ACC112 (cell line): ENCODE measurements at regions not wholly inside any gene's neighbourhood (a gene's known extent, or its start where the extent isn't known, plus 50 kb on each side); places are given as distances from the start of the nearest gene placed in this dataset.
"Not testable (repeated sequence)": the region's sequence is repeated elsewhere in the genome, so short reads cannot be mapped to it uniquely, and the experiment has no call there.

Source experiments
- H2AFZ ChIP-seq: fragments of 200-600 bp; sonication (generic); one replicate; pipeline ENCODE4 v1.6.0; 2017; ENCODE audit warnings: antibody characterized with exemption, low read length; ENCODE audit not compliant: unreplicated experiment
- H3K27ac ChIP-seq: fragments of 200-600 bp; sonication (generic); 2 replicates; pipeline ENCODE4 v1.5.1; 2014; ENCODE audit warnings: low read depth, mild to moderate bottlenecking, antibody characterized with exemption, low read length, moderate library complexity
- H3K27me3 ChIP-seq: fragments of 200-600 bp; sonication (generic); 2 replicates; pipeline ENCODE4 v1.6.1; 2014; ENCODE audit warnings: mild to moderate bottlenecking, antibody characterized with exemption, low read length, moderate library complexity, mixed read lengths; ENCODE audit not compliant: insufficient read depth
- H3K36me3 ChIP-seq: fragments of 200-600 bp; sonication (generic); 2 replicates; pipeline ENCODE4 v1.6.1; 2016; ENCODE audit warnings: mild to moderate bottlenecking, antibody characterized with exemption, low read length, moderate library complexity, mixed read lengths; ENCODE audit not compliant: insufficient read depth
- H3K4me1 ChIP-seq: fragments of 200-600 bp; sonication (generic); one replicate; pipeline ENCODE4 v1.6.1; 2016; ENCODE audit warnings: low read length, mixed read lengths; ENCODE audit not compliant: insufficient read depth, unreplicated experiment, control insufficient read depth
- H3K4me3 ChIP-seq: fragments of 200-600 bp; sonication (generic); 2 replicates; pipeline ENCODE4 v1.5.1; 2014; ENCODE audit warnings: mild to moderate bottlenecking, low read depth, low read length
- H3K79me2 ChIP-seq: fragments of 200-600 bp; sonication (generic); one replicate; pipeline ENCODE4 v1.6.0; 2016; ENCODE audit warnings: low read length; ENCODE audit not compliant: control insufficient read depth, unreplicated experiment, insufficient read depth

GRCh38 chr5:7170785-7171184 is 225.2 kb upstream of the ADCY2 start:
- not testable (repeated sequence) for H2AFZ ChIP-seq, H3K27ac ChIP-seq, H3K79me2 ChIP-seq, H3K4me1 ChIP-seq, H3K4me3 ChIP-seq, H3K36me3 ChIP-seq, H3K27me3 ChIP-seq

DNA sequence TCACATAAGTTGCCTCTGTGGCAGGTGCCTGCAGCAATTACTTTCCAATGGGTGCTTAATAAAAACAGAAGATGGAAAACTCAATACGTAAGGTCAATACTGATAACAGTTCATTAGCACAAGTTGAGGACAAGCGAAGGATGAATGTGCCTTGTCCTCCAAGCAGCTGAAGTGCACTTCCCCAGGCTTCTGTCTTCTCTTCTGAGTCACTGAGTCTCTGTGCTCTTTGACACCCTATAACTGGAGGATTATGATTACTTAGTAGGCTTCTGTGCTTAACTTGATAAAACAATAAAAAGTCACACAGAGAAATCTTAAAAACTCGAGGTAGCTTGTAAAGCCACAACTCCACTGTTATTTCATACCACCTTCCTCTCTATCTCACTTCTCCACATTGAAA is 216.6 kb upstream of the ADCY2 start:
- H3K27ac ChIP-seq = no peak overlapping the region
- H3K36me3 ChIP-seq = no peaks in the 10 kb centered on the region

GRCh38 chr5:7181841-7182240 is 214.1 kb upstream of the ADCY2 start:
- H3K27me3 ChIP-seq = no peaks in the 10 kb centered on the region

More for the DNA sequence above, 216.6 kb upstream of the ADCY2 start:
- Histone ChIP-seq H3K4me3 (no peak overlapping the region), H2AFZ (no peak overlapping the region), H3K4me1 (no peaks in the 10 kb centered on the region), H3K27me3 (no peaks in the 10 kb centered on the region), H3K79me2 (no peaks in the 10 kb centered on the region)

DNA sequence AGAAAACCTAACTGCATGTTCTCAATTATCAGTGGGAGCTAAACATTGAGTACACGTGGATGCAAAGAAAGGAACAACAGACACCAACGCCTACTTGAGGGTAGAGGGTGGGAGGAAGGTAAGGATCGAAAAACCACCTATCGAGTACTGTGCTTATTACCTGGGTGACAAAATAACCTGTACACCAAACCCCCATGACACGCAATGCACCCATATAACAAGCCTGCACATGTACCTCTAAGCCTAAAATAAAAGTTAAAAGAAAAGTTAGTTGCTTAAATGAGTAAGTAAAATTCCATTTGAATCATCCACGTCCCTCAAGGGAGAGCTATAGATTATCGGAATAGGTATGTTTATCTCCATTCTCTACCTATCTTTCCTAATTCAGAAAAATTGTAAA is 210.2 kb upstream of the ADCY2 start:
- H3K79me2 ChIP-seq = no peaks in the 10 kb centered on the region

More at GRCh38 chr5:7181841-7182240, 214.1 kb upstream of the ADCY2 start:
- Histone ChIP-seq H3K4me1 (no peaks in the 10 kb centered on the region), H3K27ac (no peak overlapping the region), H3K4me3 (no peak overlapping the region), H3K36me3 (no peaks in the 10 kb centered on the region), H2AFZ (no peak overlapping the region), H3K79me2 (no peaks in the 10 kb centered on the region)

GRCh38 chr5:7186818-7187217 is 209.1 kb upstream of the ADCY2 start:
- H3K27ac ChIP-seq = no peak overlapping the region
- H3K36me3 ChIP-seq = no peaks in the 10 kb centered on the region
- H3K4me1 ChIP-seq = no peaks in the 10 kb centered on the region
- no peak overlapping the region for H2AFZ ChIP-seq
- no peak overlapping the region for H3K4me3 ChIP-seq
- no peaks in the 10 kb centered on the region for H3K27me3 ChIP-seq
- H3K79me2 ChIP-seq = no peaks in the 10 kb centered on the region

More for the DNA sequence above, 210.2 kb upstream of the ADCY2 start:
- Histone ChIP-seq H3K4me3 (no peak overlapping the region), H3K36me3 (no peaks in the 10 kb centered on the region), H3K4me1 (no peaks in the 10 kb centered on the region), H2AFZ (no peak overlapping the region), H3K27me3 (no peaks in the 10 kb centered on the region), H3K27ac (no peak overlapping the region)

DNA sequence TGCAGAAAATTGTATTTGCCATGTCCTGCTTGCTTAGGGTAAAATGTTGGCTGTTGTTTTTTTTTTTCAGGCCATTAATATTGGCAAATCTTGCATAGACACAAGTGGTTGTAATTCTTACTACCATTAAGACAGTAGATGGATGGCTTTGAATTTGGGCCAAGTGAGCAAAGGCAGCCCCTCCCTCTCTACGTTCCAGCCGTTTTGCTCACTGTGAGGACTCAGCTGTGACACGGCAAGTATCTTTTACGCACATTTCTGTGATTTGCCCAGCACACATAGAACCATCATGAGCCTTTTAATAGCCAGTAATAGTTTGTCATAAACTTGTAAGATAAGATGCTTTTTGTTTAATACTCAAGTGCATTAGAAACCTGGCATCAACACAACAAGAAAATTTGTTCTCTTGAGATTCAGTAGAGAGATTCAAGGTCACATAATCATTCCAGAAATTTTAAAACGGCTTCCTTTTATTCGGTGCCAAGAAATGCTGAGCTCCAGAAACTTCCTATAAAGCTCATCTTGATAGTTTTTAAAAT is 205.2 kb upstream of the ADCY2 start:
- Histone ChIP-seq H3K79me2 (no peaks in the 10 kb centered on the region), H3K36me3 (no peaks in the 10 kb centered on the region), H3K27me3 (no peaks in the 10 kb centered on the region), H3K4me3 (no peak overlapping the region), H3K27ac (no peak overlapping the region), H3K4me1 (no peaks in the 10 kb centered on the region), H2AFZ (no peak overlapping the region)

DNA sequence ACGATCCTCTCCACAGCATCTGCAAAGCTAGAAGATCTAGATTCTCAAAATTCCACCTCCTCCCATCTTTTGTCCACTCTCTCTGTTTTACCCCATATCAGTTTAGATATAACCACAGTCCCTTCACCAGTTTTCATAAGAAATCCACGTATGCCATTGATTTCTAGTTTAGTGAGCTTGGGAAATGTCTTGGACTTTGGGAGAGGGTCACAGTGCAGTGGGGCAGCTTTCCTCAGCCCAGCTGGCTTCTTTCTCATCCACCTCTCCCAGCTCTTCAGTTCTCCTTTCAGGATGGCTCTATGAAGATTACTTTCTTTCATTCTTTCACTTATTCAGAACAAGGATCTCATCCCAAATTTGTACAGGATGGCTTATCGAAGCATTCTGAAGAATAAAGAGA is 203.9 kb upstream of the ADCY2 start:
- Histone ChIP-seq H2AFZ (no peak overlapping the region), H3K36me3 (no peaks in the 10 kb centered on the region), H3K79me2 (no peaks in the 10 kb centered on the region)

GRCh38 chr5:7202846-7203245 is 193.1 kb upstream of the ADCY2 start:
- Histone ChIP-seq H3K27ac (no peak overlapping the region), H3K4me1 (no peaks in the 10 kb centered on the region), H3K4me3 (no peak overlapping the region), H3K36me3 (no peaks in the 10 kb centered on the region), H3K79me2 (no peaks in the 10 kb centered on the region), H2AFZ (no peak overlapping the region), H3K27me3 (no peaks in the 10 kb centered on the region)

More for the DNA sequence above, 203.9 kb upstream of the ADCY2 start:
- Histone ChIP-seq H3K27ac (no peak overlapping the region), H3K4me1 (no peaks in the 10 kb centered on the region), H3K4me3 (no peak overlapping the region), H3K27me3 (no peaks in the 10 kb centered on the region)

DNA sequence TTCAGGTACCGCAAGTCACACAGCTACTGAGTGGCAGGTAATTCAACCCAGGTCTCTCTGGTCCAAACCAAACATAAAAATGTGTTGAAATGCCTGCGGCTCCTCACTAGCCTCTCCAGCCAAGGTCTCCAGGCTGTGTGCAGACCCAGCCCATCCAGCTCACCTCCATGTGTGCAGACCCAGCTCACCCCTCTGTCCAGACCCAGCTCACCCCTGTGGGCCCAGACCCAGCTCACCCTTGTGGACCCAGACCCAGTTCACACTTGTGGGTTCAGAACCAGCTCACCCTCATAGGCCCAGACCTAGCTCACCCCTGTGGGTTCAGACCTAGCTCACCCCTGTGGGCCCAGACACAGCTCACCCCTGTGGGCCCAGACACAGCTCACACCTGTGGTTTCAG is 188.0 kb upstream of the ADCY2 start:
- Histone ChIP-seq H3K4me3 (no peak overlapping the region), H2AFZ (no peak overlapping the region), H3K4me1 (no peaks in the 10 kb centered on the region), H3K79me2 (no peaks in the 10 kb centered on the region), H3K36me3 (no peaks in the 10 kb centered on the region), H3K27me3 (no peaks in the 10 kb centered on the region), H3K27ac (no peak overlapping the region)

- no peak overlapping the region for H3K27ac ChIP-seq
- H3K79me2 ChIP-seq = no peaks in the 10 kb centered on the region
- no peaks in the 10 kb centered on the region for H3K36me3 ChIP-seq
- no peaks in the 10 kb centered on the region for H3K4me1 ChIP-seq
- H3K27me3 ChIP-seq = no peaks in the 10 kb centered on the region
- H3K4me3 ChIP-seq = no peak overlapping the region
- H2AFZ ChIP-seq = no peak overlapping the region
Measured at GRCh38 chr5:7208938-7209337, 187.0 kb upstream of the ADCY2 start.

- Histone ChIP-seq H3K4me3 (no peak overlapping the region), H3K36me3 (no peaks in the 10 kb centered on the region), H2AFZ (no peak overlapping the region), H3K4me1 (no peaks in the 10 kb centered on the region), H3K79me2 (no peaks in the 10 kb centered on the region), H3K27me3 (no peaks in the 10 kb centered on the region), H3K27ac (no peak overlapping the region)
Measured at GRCh38 chr5:7209658-7210057, 186.3 kb upstream of the ADCY2 start.
